ENCODE measurements at regions not wholly inside any gene's neighbourhood (a gene's known extent, or its start where the extent isn't known, plus 50 kb on each side); places are given as distances from the start of the nearest gene placed in this dataset.

DNA sequence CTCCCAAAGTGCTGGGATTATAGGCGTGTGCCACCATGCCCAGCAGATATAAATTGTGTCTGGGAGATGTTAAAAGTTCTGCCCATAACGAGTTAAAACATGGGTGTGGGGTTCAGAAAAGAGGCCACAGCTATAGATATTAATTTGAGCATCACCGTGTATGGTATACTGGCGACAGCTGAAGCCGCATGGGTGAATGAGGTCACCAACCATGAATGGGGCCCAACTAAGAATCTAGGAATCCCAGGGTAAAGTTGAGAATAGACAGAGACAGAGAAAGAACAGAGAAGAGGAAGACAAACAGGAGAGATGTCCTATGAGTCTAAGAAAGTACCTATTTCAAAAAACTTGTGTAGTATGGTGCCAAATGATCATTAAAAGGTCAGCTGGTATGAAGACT, 50.9 kb downstream of the ILRUN start:
- TF ChIP-seq POLR2A (IDR thresholded peaks at IDR 0.05) = no peak
- TF ChIP-seq, protein P1, sequence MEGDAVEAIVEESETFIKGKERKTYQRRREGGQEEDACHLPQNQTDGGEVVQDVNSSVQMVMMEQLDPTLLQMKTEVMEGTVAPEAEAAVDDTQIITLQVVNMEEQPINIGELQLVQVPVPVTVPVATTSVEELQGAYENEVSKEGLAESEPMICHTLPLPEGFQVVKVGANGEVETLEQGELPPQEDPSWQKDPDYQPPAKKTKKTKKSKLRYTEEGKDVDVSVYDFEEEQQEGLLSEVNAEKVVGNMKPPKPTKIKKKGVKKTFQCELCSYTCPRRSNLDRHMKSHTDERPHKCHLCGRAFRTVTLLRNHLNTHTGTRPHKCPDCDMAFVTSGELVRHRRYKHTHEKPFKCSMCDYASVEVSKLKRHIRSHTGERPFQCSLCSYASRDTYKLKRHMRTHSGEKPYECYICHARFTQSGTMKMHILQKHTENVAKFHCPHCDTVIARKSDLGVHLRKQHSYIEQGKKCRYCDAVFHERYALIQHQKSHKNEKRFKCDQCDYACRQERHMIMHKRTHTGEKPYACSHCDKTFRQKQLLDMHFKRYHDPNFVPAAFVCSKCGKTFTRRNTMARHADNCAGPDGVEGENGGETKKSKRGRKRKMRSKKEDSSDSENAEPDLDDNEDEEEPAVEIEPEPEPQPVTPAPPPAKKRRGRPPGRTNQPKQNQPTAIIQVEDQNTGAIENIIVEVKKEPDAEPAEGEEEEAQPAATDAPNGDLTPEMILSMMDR (IDR thresholded peaks at IDR 0.05) = no peak
- TF ChIP-seq POLR2AphosphoS5 (IDR thresholded peaks at IDR 0.05) = no peak

Measured in gastroesophageal sphincter (tissue), 3 donors.